ENCODE measurements at regions not wholly inside any gene's neighbourhood (a gene's known extent, or its start where the extent isn't known, plus 50 kb on each side); places are given as distances from the start of the nearest gene placed in this dataset.

DNA sequence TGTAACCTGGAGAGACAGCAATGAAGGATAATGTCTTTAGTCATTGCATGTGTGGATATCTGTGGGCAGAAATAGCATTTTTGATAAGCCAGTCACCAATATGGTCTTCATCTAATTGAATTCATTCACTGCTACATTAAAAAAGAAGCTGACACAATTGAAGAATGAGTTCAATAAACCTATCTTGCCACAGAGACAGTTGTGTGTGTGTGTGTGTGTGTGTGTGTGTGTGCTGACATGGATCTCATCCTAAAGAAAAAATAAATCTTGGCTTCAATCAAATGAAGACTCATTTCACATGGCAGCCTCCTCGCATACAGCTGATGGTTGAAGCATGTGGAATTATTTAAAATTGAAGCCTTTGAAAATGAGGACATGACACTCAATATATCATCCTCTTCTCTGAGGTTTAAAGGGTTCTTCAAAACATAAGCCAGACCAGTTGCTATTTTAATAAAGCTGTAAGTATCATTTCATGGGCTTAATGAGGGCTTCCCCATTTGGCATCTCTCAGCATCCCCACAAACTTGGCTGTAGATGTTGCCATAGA is 118.5 kb upstream of the PTPN3 start:
- Mint-ChIP-seq H3K9me3 (peaks cover 5% of the 10 kb centered on the region; the same call in 1 of the 2 replicates), H3K4me1 (no peaks in the 10 kb centered on the region), H3K27ac (no peak overlapping the region), H3K27me3 (ENCODE audit: low read depth) (no peaks in the 10 kb centered on the region), H3K36me3 (no peaks in the 10 kb centered on the region), H3K4me3 (no peak overlapping the region)
- no peak for ATAC-seq
- POLR2A ChIA-PET = no interaction called here
- CTCF ChIA-PET = no interaction called here
- DNase-seq (ENCODE audit: low spot score) = no peak
- TF ChIP-seq TCF7 (CRISPR knock-in tag; IDR thresholded peaks at IDR 0.05; ENCODE audit: low read depth) (no peak), ZBTB21 (CRISPR knock-in tag; IDR thresholded peaks at IDR 0.05; ENCODE audit: borderline replicate concordance) (no peak), GRHL2 (CRISPR knock-in tag; IDR thresholded peaks at IDR 0.05; ENCODE audit: insufficient replicate concordance, severe bottlenecking) (no peak), ZNF263 (CRISPR knock-in tag; IDR thresholded peaks at IDR 0.05; ENCODE audit: low read depth) (no peak)

DNA sequence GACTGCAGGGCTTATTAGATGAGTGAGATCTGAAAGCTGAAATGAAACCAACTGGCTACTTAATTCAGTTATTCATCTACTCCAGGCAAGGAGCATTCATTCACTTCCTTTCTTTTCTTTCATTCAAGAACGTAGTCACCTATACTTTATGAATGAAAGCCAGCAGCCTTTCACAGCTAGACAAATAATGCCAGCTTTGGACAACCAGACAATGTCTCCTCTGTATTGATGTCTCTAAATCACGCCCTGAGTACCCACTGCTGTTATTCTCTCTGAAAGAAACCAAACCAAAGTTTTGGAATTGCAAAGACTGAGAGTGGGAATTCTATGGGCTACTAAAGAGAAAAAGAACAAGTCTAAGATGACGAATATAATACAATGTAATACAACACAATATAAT is 121.2 kb upstream of the PTPN3 start:
- ChIA-PET POLR2A (no interaction called here), CTCF (no interaction called here)
- TF ChIP-seq, protein P1, sequence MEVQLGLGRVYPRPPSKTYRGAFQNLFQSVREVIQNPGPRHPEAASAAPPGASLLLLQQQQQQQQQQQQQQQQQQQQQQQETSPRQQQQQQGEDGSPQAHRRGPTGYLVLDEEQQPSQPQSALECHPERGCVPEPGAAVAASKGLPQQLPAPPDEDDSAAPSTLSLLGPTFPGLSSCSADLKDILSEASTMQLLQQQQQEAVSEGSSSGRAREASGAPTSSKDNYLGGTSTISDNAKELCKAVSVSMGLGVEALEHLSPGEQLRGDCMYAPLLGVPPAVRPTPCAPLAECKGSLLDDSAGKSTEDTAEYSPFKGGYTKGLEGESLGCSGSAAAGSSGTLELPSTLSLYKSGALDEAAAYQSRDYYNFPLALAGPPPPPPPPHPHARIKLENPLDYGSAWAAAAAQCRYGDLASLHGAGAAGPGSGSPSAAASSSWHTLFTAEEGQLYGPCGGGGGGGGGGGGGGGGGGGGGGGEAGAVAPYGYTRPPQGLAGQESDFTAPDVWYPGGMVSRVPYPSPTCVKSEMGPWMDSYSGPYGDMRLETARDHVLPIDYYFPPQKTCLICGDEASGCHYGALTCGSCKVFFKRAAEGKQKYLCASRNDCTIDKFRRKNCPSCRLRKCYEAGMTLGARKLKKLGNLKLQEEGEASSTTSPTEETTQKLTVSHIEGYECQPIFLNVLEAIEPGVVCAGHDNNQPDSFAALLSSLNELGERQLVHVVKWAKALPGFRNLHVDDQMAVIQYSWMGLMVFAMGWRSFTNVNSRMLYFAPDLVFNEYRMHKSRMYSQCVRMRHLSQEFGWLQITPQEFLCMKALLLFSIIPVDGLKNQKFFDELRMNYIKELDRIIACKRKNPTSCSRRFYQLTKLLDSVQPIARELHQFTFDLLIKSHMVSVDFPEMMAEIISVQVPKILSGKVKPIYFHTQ (CRISPR knock-in tag; IDR thresholded peaks at IDR 0.05) = no peak
- no peak for TF ChIP-seq ZNF671 (CRISPR knock-in tag; IDR thresholded peaks at IDR 0.05)
- TF ChIP-seq ZNF219 (CRISPR knock-in tag; IDR thresholded peaks at IDR 0.05; ENCODE audit: borderline replicate concordance) = no peak
- DNase-seq (ENCODE audit: low spot score) (no peak), ATAC-seq (no peak)
- H3K4me3 Mint-ChIP-seq = no peak overlapping the region
- H3K36me3 Mint-ChIP-seq = no peaks in the 10 kb centered on the region
- no peak overlapping the region for H3K27ac Mint-ChIP-seq
- no peaks in the 10 kb centered on the region for H3K4me1 Mint-ChIP-seq
- H3K9me3 Mint-ChIP-seq = peaks cover 11% of the 10 kb centered on the region
- H3K27me3 Mint-ChIP-seq (ENCODE audit: low read depth) = peaks cover 2% of the 10 kb centered on the region; the same call in 1 of the 2 replicates

GRCh38 chr9:109624143-109624542 is 126.0 kb upstream of the PTPN3 start:
- ChIA-PET POLR2A (no interaction called here), CTCF (no interaction called here)
- Mint-ChIP-seq H3K9me3 (peaks cover 14% of the 10 kb centered on the region), H3K36me3 (no peaks in the 10 kb centered on the region), H3K4me3 (no peak overlapping the region), H3K27ac (no peak overlapping the region), H3K27me3 (ENCODE audit: low read depth) (peaks cover 9% of the 10 kb centered on the region), H3K4me1 (no peaks in the 10 kb centered on the region)
- DNase-seq (ENCODE audit: low spot score) = no peak
- TF ChIP-seq, protein P2, sequence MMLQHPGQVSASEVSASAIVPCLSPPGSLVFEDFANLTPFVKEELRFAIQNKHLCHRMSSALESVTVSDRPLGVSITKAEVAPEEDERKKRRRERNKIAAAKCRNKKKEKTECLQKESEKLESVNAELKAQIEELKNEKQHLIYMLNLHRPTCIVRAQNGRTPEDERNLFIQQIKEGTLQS (CRISPR knock-in tag; conservative IDR thresholded peaks at IDR 0.05) = no peak
- TF ChIP-seq ZNF423 (CRISPR knock-in tag; IDR thresholded peaks at IDR 0.05) = no peak
- TF ChIP-seq NFYB (CRISPR knock-in tag; conservative IDR thresholded peaks at IDR 0.05; ENCODE audit: low read depth) = no peak
- no peak for TF ChIP-seq EMX1 (CRISPR knock-in tag; IDR thresholded peaks at IDR 0.05)
- TF ChIP-seq NR3C1 (CRISPR knock-in tag; conservative IDR thresholded peaks at IDR 0.05; ENCODE audit: low read depth) = no peak
- TF ChIP-seq, protein P3, sequence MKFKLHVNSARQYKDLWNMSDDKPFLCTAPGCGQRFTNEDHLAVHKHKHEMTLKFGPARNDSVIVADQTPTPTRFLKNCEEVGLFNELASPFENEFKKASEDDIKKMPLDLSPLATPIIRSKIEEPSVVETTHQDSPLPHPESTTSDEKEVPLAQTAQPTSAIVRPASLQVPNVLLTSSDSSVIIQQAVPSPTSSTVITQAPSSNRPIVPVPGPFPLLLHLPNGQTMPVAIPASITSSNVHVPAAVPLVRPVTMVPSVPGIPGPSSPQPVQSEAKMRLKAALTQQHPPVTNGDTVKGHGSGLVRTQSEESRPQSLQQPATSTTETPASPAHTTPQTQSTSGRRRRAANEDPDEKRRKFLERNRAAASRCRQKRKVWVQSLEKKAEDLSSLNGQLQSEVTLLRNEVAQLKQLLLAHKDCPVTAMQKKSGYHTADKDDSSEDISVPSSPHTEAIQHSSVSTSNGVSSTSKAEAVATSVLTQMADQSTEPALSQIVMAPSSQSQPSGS (CRISPR knock-in tag; IDR thresholded peaks at IDR 0.05; ENCODE audit: borderline replicate concordance, low read depth) = no peak
- no peak for TF ChIP-seq ESRRA (CRISPR knock-in tag; IDR thresholded peaks at IDR 0.05; ENCODE audit: borderline replicate concordance)
- no peak for TF ChIP-seq ARID4B (CRISPR knock-in tag; IDR thresholded peaks at IDR 0.05; ENCODE audit: borderline replicate concordance)
- TF ChIP-seq HMGA2 (CRISPR knock-in tag; IDR thresholded peaks at IDR 0.05) = no peak
- TF ChIP-seq NFE2L1 (CRISPR knock-in tag; IDR thresholded peaks at IDR 0.05) = no peak
- TF ChIP-seq NR1H2 (CRISPR knock-in tag; IDR thresholded peaks at IDR 0.05) = no peak
- TF ChIP-seq NFATC4 (CRISPR knock-in tag; IDR thresholded peaks at IDR 0.05) = no peak
- no peak for TF ChIP-seq ETV6 (CRISPR knock-in tag; IDR thresholded peaks at IDR 0.05)
- TF ChIP-seq JUN (CRISPR knock-in tag; IDR thresholded peaks at IDR 0.05) = no peak
- no peak for ATAC-seq
